HG03175 (cell line): ENCODE measurements at regions not wholly inside any gene's neighbourhood (a gene's known extent, or its start where the extent isn't known, plus 50 kb on each side); places are given as distances from the start of the nearest gene placed in this dataset.
A peak's percentile ranks its signal among the peaks of the same experiment; 100 is the strongest.

Source experiments
- ATAC-seq: cut with Tn5 transposase; IDR thresholded peaks from one replicate; pipeline ENCODE4 v1.9.1; 2021; ENCODE audit warnings: mild to moderate bottlenecking, moderate library complexity; ENCODE audit not compliant: unreplicated experiment

DNA sequence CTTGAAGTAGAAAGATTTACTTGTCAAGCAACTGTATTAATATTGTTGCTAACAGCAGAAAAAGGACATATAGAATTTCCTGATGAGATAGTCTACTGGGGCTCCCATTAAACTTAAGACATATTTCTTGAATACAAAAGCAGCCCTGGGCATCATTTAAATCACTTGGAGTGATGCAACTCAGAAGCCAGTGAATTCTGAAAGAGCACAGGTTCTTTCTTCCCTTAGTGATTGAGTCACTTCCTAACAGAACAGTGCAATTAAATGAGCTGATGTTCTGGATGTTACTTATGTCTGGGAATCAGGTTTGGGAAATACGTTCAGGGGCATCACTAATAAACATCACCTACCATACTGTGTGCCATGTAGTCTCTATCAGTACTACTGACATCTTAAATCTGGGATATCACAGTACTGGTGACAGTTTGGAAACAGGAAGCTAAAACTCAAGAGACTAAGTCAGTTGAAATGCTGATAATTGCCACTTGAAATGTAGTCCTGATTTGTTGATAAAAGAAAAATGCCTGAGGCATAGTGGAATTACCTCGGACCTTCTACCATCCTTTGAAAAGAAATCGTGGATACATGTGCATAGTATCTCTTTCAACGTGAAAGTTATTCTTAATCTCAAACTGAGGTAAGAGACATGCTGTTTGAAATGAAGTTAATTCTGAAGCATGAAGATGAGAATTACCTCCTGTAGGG is 249.2 kb upstream of the GPRIN3 start:
- no peak for ATAC-seq

DNA sequence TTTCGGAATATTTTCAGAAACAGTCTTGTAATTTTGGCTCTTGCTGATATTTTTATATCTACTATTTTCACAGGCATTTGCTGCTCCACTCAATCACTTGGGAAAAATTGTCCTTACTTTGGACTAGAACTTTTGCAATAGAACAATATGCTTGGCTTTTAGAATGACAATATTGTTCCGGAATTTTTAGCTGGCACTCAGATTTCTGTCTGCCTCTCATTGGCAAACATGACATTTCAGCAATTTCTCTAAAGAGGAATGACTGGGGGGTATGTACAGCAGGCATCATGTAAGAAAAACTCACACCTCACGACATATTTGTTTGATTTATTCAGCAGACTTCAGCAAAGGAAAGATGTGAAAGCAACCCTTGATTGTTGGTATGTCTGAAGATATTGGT is 243.6 kb upstream of the GPRIN3 start:
- no peak for ATAC-seq

DNA sequence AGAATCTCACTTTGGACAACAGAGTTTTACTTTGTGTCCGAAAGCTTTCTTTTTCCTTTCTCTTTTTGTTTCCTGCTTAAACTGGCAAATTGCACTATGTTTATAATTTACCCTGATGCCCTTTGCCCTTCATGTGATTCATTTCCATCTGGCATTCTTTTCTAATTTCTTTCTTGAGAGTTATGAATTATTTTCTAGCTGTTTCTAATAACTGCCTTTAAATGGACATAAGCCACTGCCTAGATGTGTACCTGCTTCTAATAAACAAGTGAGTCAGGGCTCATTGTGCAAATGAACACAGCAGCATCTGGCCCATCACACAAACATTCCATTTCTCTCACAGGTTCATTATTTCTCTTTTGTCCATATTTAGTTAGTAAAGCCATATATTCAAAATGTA is 242.3 kb upstream of the GPRIN3 start:
- ATAC-seq = no peak

DNA sequence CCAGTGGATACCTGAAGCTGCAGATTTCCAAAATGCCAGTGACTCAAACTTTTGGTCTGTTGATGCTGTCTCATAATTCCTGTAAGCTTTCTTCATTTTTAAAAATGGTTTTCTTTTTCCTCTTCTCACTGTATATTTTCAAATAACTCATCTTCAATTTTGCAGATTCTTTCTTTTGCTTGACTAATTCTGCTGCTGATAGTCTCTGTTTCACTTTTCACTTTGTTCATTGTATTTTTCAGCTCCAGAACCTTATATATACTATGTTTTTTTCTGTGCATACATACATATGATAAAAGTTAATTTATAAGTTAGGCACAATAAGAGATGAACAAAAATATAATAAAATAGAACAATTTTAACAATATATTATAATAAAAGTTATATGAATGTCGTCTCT is 237.7 kb upstream of the GPRIN3 start:
- ATAC-seq = no peak

DNA sequence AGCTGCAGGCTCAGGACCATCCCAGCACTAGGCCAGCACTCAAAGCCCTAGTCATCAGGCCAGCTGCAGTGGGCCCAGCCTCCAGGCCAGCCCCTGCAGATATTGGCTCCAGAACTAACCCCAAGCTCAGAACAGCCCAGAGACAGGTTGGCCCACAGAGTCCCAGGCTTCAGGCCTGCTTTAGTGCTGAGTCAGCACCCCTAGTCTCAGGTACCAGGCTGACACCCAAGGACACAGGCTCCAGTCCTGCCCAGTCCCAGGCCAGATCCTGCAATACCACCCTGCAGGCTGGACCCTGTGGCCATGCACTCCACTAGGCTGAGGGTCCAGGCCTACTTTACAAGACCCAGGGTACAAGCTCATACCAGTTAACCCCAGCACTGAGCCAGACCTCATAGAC is 234.4 kb upstream of the GPRIN3 start:
- ATAC-seq = no peak

DNA sequence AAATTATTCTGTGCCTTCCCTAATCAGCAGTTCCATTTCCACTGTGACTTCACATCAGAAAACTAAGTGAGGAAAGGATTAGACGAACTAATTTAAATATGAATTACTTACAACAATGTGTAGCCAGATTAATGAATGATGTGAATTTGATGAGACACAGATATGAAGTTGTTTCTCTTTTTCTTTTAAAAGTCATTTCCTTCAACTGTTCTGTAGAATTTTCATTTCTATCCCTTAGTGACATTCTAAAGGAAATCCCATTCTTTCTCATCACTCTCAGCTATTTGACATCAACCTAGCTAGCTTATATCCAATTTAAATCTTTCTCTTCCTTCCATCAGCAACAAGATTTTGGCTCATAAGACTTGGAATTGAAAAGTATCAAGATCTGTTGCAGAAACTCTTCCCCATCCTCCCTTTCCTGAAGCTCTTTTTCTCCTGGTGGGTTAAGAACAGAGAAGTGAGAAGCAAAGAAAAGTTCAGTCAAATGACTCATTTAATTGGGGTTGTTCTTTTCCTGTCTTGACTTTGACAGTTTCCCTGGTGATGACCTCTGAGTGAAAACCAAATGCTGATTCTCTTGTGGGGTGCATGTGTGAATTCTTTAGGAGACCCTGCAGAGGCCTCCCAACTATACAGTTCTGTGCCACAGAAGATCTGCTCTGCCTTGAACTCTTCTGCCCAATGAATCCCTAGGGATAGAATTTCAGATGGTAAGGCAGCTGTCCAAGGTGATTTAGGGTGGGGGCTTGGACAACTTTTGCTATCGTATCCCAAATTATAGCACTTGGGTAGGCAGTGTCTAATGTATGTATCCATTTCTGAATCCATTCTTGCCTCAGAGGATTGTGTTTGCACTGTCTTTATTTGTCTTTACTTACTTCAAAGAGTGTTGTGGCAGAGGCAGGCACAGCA is 232.5 kb upstream of the GPRIN3 start:
- no peak for ATAC-seq

DNA sequence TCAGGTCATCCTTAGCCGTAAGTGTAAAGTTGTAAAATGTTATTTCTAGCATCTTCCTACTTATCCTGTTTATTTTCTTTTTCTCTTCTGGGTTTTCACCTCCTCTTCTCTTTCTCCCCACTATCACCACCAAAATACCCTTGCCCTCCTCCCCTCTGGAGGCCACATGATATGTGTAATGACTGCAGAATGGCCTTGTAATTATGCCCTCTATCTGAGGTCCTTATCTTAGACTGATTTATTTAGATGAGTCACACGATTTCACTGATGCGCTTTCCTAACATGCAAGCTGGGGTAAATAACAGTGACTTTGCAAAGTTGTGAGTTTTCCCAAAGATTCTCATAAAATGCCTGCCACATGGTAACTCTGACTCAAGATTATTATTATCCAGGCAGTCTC is 231.8 kb upstream of the GPRIN3 start:
- ATAC-seq = no peak

DNA sequence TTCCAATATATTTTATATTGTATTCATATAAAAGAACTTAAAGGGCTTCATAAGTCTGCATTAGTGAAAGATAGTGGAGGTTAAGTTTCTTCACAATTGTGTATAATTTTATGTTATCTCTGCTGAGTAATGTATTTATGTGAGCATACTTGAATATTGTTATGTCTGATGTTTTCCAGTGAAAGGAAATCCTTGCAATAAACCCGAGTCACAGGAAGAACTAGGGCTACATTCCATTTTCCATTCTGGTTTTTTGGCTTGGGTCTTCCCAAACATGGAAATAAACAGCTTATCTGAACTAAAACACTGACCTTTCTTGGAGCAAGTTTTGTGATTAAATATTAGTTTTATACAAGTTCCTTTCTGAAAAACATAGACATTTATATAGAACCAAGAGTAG is 231.3 kb upstream of the GPRIN3 start:
- no peak for ATAC-seq

DNA sequence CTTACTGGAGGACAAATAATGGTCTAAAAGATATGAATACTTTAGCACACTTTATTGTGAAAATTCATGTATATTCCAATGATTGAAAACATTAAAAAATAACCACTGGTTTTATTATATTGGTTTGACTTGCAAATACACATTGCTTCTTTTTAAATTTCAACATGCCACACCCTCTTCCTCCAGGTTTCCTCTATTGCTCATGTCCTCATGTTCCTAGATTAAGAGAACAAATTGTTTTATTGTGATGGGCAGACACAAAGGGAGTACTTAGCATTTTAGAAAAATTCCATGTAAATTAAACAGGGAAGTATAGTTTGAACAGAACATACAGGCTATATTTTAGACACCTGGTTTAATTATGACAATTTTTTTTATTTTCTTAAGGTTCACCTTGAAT is 230.6 kb upstream of the GPRIN3 start:
- no peak for ATAC-seq

DNA sequence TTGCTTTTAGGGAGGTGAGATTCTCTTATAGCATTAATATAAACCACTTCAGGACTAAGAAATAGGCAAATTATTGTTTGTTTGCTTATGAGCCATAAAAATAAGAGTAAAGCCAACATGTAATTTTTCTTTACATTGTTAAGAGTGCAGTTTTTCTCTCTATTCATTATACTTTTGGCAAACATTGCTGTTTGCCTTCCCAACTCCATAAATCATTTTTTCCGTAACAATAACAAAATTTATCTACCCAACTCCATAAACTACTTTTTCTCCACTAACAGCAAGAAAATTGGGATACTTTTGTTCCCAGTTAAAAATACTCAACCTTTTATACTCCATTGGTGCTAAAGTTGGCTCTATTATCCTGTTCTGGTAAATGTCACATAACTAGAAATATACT is 229.7 kb upstream of the GPRIN3 start:
- no peak for ATAC-seq

DNA sequence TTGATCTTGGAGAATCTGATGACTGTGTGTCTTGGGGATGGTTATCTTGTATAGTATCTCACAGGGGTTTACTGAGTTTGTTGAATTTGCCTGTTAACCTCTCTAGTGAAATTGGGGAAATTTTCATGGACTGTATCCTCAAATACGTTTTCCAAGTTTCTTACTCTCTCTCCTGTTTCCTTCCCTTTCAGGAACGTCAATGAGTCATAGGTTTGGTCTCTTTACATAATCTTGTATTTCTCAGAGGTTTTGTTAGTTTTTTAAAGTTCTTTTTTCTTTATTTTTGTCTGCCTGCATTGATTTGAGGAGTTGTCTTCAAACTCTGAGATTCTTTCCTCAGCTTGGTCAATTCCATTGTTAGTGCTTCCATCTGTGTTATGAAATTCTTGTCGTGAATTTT is 227.7 kb upstream of the GPRIN3 start:
- ATAC-seq = no peak

DNA sequence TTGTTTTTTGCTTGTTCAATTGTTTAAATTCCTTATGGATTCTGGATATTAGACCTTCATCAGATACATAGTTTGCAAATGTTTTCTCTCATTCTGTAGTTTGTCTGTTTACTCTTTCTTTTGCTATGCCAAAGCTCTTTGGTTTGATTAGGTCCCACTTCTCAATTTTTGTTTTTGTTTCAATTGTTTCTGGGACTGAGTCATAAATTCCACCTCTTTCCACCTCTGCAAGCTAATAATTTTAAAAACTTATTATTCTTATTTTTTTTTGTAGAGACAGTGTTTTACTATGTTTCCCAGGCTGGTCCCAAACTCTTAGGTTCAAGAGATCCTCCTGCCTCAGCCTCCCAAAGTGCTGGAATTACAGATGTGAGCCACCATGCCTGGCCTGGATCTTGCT is 226.8 kb upstream of the GPRIN3 start:
- ATAC-seq = no peak

DNA sequence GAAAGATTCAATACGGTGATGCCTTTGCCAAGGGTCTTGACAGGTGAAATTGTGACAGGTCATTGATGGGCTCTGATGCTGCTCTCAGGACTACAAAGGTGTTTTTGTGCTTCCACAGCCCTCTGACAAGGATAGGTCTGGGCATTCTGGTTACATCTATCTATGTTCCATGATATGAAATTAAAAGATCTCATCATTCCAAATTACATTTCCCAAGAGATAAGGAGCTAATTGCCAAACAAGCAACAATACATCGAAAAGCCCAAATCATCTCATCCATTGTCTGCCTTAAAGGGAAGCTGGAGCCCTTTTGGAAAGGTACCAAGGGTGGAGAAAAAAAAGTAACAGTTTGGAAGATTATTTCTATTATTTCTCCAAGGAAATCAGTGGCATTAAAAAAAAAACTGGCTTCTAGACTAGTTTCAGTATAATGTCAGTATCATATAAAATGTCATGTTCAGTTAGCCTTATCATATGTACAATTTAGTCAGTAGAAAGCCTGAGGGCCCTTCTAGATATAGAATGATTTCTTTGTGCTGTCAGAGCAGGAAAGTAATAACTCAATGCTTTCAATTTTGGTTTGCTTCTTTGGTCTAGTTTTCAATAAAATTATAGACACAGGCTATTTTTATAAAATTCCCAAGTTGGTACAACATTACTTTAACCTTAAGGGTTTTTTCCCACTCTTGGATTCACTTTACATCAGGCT is 224.5 kb upstream of the GPRIN3 start:
- no peak for ATAC-seq

DNA sequence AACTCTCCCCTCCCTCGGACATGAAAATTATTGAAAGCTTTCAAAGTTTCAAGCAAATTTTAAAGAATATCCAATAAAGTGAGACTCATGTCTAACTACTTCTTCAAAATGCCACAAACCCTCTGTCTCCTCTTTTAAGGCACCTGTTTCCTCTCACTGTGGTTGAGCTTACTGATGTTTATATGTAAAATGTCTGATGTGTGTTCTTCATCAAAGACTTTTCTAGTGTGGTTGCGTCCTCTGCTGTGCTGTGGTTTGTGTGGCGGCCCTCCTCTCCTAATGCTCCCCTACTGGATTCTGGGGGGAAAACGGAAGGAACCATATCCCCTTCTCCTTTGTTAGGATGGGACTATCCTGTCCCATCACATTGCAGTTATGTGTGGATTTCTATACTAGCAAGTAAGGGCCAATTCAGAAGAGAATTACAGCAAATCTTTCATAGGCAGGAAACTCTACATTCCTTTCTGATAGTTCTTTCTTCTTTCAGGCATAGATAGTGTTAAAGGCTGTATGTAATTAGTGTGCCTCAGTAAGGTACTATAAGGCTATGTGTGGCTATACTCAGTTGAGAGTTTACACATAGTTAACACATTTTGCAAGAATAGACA is 221.0 kb upstream of the GPRIN3 start:
- ATAC-seq = no peak

DNA sequence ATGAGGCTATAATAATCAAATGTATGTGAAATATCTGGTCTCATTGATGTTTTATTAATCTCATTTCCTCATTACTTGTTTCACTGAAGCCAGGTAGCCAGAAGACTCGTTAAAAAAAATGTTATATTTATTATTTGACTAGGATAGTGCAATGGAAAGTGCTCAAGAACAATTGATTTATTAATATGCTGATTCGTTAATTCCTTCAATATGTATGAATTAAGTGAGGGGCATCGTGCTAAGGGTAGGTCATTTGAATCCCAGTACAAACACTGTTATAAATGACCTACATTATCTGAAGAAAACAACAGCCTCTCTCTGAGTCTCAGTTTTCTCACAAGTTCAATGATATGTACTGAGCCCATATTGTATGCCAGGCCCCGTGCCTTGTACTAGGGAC is 214.2 kb upstream of the GPRIN3 start:
- ATAC-seq = no peak

DNA sequence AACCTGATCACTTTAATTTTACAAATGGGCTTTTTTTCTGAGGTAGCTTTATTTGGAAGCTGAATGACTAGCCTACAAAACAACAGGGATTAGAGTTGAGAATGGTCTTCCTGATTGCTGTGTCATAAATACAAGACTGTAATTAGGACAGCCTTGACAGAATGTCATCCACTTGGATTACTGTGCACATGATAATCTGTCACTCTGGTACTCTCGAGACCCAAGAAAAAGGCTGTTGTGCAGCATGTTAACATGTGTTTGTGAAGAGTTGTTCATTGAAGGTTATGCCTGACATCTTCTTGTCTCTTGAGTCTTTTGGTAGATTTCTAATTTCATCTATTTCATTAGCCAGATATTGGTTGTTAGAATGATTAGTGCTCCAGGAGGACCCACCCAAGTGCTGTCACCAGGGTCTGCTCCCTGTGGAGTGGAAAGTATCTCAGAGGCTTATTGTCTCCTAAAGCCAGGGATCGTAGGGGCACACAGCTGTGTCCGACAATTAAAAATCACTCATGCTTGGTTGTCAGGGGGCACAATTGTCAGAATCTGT is 212.2 kb upstream of the GPRIN3 start:
- no peak for ATAC-seq

DNA sequence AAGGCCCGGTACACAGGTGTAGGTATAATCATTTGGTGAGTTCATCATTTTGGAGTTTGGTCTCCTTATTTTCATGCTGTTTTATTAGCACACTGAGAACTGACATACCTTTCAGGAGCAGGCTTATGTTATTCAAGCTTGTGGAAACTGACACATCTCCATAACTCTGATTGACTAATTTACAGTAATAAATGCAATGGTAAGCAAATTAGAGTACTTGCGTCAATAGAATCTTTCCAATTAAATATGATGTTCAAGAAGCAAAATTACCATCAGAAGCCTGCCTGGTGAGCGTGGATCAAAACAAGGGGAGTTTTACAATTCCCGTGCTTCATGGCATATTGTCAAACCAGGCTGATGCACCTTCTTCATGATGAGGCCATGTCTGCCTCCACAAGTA is 210.7 kb upstream of the GPRIN3 start:
- ATAC-seq = no peak

DNA sequence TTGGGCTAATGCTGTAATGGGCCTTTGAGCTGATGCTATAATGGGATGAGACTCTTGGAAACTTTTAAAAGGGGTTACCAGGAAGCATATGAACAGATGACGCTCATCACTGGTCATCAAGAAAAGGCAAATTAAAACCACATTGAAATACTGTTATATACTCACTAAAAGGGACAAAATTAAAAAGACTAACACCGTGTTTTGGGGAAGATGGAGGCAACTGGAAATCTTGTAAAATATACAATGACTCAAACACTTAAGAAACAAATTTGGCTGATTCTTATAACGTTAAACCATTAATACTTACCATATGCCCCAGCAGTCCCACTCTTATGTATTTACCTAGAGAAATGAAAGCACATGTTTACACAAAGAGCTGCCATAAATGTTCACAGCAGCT is 207.2 kb upstream of the GPRIN3 start:
- ATAC-seq = no peak

DNA sequence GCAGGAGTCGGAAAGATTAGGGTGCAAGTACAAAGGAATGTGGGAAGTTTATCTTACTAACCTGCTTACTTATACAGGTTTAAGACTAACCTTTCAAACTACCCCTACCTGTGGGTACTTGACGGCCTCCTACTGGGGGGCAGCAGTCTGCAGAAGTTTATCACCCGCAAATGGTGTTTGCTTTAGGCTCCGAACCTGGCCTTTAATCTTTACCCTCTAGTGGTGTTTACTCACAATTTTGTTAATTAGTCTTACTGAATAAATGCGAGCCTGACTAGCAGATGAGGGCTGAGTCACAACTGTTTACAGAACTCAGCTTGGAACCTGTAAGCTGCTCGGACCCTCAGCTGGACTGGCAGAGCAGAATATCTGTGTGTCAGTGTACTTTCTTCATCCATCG is 204.2 kb upstream of the GPRIN3 start:
- no peak for ATAC-seq

DNA sequence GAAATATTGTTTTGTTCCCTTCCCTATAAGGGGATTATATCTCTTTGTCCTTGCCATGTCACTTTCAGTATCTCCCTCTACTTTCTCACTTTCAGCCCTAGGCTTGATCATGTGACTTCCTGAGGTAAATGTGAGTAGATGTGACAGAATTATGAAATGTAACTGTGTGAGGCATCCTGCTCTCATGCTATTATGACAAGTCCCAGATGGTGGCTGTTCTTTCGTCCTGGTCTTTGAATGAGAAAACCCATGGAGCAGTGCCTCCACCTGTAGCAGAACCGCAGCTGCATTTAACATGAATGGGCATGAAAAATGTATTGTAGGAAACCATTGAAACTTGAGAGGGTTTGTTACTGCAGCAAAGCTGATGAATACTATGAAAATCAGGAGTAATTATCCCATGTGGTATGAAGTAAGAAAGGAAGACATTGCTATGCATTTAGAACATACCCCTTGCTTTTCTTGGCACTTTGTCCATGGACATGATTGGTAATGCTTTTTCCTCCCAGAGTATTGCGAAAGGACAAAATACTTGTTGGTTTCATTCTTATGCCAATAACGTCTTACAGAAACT is 202.2 kb upstream of the GPRIN3 start:
- peak; percentile 99 for ATAC-seq
